Mucosa of rectum (tissue), 2 donors: ENCODE measurements at regions not wholly inside any gene's neighbourhood (a gene's known extent, or its start where the extent isn't known, plus 50 kb on each side); places are given as distances from the start of the nearest gene placed in this dataset.
"Not testable (repeated sequence)": the region's sequence is repeated elsewhere in the genome, so short reads cannot be mapped to it uniquely, and the experiment has no call there.

ENCODE experiments used
- H3K27ac ChIP-seq, 2 donors: one replicate each; pipeline ENCODE4 v1.7.0; 2013; ENCODE audit warnings: inconsistent platforms in 2 of 2, low read depth in 2 of 2, low read length in 2 of 2
- H3K27me3 ChIP-seq, 2 donors: one replicate each; pipeline ENCODE4 v1.7.0; 2013; ENCODE audit warnings: low read length in 2 of 2; ENCODE audit not compliant: control insufficient read depth in 2 of 2, insufficient read depth in 2 of 2
- H3K36me3 ChIP-seq, 2 donors: one replicate each; pipeline ENCODE4 v1.7.0; 2013; ENCODE audit warnings: low read length in 2 of 2; ENCODE audit not compliant: control insufficient read depth in 2 of 2, insufficient read depth in 2 of 2
- H3K4me1 ChIP-seq, 2 donors: one replicate each; pipeline ENCODE4 v1.7.0; 2013; ENCODE audit warnings: low read length in 2 of 2, mild to moderate bottlenecking in 1 of 2; ENCODE audit not compliant: control insufficient read depth in 2 of 2, insufficient read depth in 2 of 2
- H3K4me3 ChIP-seq, 2 donors: one replicate each; pipeline ENCODE4 v1.7.0; 2013; ENCODE audit warnings: low read length in 2 of 2
- H3K9ac ChIP-seq, 2 donors: one replicate each; pipeline ENCODE4 v1.7.0; 2013; ENCODE audit warnings: low read length in 2 of 2, low read depth in 1 of 2, mild to moderate bottlenecking in 1 of 2
- H3K9me3 ChIP-seq, 2 donors: one replicate each; pipeline ENCODE4 v1.7.0; 2013; ENCODE audit warnings: low read length in 2 of 2; ENCODE audit not compliant: control insufficient read depth in 2 of 2
- donor health status: healthy.
- donor health status: Normal muscosa, but diverticular disease.

DNA sequence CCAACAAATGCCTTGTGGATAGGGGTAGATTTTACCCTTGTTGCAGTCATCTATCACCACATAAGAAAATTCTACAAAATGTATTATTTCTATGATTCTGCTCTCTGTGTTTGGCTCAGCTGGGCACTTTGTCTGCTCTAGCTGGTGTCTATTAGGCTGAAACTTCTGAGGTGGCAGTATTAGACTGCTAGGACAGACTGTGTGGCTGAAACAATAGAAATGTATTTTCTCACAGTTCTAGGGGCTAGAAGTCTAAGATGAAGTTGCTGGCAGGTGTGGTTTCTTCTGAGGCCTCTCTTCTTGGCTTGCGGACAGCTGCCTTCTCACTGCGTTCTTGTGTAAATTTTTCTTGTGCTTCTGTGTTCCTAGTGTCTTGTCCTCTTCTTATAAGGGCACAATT lies 1139.6 kb upstream of the LRRTM3 start:
- H3K9ac ChIP-seq, result no peak overlapping the region
- no peaks in the 10 kb centered on the region for H3K4me1 ChIP-seq
- no peaks in the 10 kb centered on the region for H3K36me3 ChIP-seq
- H3K27me3 ChIP-seq, result no peaks in the 10 kb centered on the region
- H3K9me3 ChIP-seq, result no peaks in the 10 kb centered on the region
- H3K27ac ChIP-seq, result no peak overlapping the region
- H3K4me3 ChIP-seq, result no peak overlapping the region

DNA sequence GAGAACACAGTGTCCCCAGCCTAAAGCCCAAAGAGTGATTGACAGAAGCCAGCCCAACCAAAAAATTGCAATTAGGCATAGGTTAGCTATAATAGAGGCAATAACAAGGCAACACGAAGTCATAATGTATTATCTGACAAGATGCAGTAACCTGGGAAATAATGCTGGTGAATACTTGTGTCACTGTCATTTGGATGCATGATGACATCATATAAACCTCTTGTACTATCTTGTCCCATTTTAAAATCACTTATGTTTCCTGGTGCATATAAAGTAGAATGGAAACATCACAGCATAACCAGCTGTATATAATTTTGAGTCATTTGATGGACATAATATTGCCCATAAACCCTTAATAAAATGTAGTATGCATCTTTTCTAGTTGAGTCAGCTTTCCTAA lies 1138.3 kb upstream of the LRRTM3 start:
- no peaks in the 10 kb centered on the region for H3K27me3 ChIP-seq
- H3K27ac ChIP-seq, result no peak overlapping the region
- H3K4me3 ChIP-seq, result no peak overlapping the region
- H3K36me3 ChIP-seq, result no peaks in the 10 kb centered on the region
- peaks cover 0 to 3% of the 10 kb centered on the region in 2 donors for H3K4me1 ChIP-seq
- H3K9me3 ChIP-seq, result no peaks in the 10 kb centered on the region
- H3K9ac ChIP-seq, result no peak overlapping the region

DNA sequence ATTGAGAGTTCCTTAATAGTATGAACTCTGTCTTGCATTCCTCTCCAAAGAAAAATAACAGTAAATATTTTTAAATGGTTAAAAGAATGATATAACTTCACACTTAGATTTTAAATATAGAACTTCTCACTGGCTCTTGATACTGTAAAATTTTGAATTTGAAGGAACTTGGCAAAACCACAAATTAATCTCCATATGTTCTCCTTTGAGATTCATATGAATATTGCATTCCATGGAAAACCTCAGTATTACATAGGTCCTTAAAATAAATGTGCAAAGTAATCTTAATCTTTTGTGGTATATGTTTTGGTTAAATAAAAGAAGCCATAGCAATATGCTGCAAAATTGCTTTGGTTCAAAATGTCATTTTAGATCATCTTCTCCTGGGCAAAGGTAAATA lies 1137.6 kb upstream of the LRRTM3 start:
- H3K27ac ChIP-seq, result no peak overlapping the region
- H3K9ac ChIP-seq, result no peak overlapping the region
- no peak overlapping the region for H3K4me3 ChIP-seq
- H3K4me1 ChIP-seq, result peaks cover 2 to 3% of the 10 kb centered on the region in 2 donors
- H3K27me3 ChIP-seq, result no peaks in the 10 kb centered on the region
- no peaks in the 10 kb centered on the region for H3K9me3 ChIP-seq
- no peaks in the 10 kb centered on the region for H3K36me3 ChIP-seq

DNA sequence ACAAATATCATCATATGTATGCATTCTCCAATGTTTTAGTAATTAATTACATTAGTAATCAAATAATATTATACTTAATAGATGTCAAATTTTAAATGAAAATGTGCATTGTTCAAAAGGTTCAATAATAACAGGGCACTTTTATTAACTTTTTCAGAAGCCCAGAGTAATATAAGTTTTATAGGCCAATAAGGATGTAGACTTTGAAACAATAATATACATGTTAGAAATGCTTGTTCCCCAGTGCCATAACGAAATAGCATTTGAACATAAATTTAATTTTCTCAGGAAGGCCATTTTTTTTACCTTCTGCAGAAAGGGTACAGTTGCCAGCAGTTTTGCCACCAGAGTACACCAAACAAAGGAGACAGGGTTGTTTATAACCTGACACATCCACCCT lies 1133.9 kb upstream of the LRRTM3 start:
- Histone ChIP-seq H3K27ac (no peak overlapping the region), H3K9ac (no peak overlapping the region), H3K4me3 (no peak overlapping the region), H3K36me3 (no peaks in the 10 kb centered on the region), H3K9me3 (no peaks in the 10 kb centered on the region), H3K27me3 (no peaks in the 10 kb centered on the region), H3K4me1 (peaks cover 3 to 18% of the 10 kb centered on the region in 2 donors)

DNA sequence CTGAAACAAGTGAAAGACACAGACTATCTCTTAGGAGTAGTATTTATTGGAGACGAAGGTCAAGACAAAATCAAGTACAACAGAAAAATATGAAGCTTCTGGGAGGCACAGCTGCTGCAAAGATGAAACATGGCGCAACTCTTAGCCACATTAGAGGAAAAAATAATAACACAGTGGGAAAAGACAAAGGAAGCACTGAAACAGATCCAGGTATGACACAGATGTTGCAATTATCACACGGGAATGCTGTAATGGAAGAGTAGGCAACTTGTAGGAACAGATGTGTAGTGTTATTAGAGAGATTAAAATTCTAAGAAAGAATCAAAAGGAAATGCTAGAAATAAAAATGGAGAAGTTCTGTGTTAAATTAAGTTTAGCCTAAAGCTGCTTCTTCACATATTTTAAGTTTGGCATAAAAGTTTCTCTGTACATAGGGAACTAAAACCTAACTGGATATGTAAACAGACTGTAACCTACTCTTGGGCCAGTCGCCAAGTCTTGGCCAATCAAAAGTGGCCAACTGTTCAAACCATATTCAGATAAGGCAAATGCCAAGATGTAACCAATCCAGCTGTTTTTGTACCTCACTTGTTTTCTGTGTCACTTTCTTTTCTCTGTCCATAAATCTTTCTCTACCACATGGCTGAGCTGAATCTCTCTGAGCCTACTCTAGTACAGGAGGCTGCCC lies 1132.0 kb upstream of the LRRTM3 start:
- Histone ChIP-seq H3K4me1 (peaks cover 3 to 18% of the 10 kb centered on the region in 2 donors), H3K36me3 (no peaks in the 10 kb centered on the region), H3K4me3 (no peak overlapping the region), H3K27ac (no peak overlapping the region), H3K27me3 (no peaks in the 10 kb centered on the region), H3K9me3 (no peaks in the 10 kb centered on the region), H3K9ac (no peak overlapping the region)

DNA sequence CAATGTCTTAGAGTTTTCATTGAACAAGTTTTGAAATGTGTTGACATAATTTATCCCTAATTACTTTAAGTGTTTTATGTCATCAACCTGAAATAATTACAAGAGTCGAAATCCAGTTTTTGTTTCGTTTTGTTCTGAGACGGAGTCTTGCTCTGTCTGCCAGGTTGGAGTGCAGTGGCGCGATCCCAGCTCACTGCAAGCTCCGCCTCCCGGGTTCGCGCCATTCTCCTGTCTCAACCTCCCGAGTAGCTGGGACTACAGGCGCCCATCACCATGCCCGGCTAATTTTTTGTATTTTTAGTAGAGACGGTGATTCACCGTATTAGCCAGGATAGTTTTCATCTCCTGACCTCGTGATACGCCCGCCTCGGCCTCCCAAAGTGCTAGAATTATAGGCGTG lies 1131.0 kb upstream of the LRRTM3 start:
- peaks cover 3 to 18% of the 10 kb centered on the region in 2 donors for H3K4me1 ChIP-seq
- not testable (repeated sequence) for H3K27me3 ChIP-seq, H3K36me3 ChIP-seq, H3K9me3 ChIP-seq, H3K4me3 ChIP-seq, H3K27ac ChIP-seq, H3K9ac ChIP-seq

DNA sequence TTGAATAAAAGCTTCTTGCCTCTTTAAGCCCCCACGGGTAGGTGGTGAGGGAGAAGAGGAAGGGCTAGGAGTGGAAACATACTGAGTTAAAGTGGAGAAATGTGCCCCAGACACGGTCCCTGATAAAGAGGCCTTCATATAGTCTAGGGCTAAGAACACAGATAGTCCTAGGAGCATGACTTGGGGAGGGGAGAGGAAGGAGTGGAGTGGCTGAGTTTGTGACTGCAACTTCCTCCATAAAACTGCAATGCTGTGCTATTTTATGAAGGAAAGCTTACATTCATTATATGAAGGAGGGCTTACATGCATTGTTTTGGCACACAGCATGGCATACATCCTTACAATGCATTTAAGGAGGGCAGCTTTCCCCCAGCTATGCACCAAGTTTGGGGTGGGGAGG lies 1129.4 kb upstream of the LRRTM3 start:
- Histone ChIP-seq H3K9ac (no peak overlapping the region), H3K4me1 (peaks cover 3 to 18% of the 10 kb centered on the region in 2 donors), H3K9me3 (no peaks in the 10 kb centered on the region), H3K4me3 (no peak overlapping the region), H3K27me3 (no peaks in the 10 kb centered on the region), H3K36me3 (no peaks in the 10 kb centered on the region), H3K27ac (no peak overlapping the region)

DNA sequence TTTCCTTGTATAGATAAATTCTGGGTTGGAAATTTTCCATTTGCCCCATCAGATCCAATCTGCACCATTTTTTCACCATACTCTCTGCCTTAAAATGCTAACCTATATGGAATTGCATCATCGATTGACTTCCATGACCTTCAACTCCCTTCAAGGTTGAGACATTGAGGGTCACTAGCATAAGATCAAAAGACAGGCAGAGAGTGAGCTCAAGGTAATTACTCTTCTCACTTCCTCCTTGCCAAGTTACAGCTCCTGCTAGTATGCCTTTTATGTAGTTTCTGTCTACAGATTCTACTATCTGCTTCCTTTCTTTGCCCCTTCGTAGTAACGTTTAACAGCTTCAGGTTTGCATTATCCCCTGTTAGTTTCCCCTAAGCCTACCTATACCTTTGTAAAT lies 1127.7 kb upstream of the LRRTM3 start:
- H3K36me3 ChIP-seq, result no peaks in the 10 kb centered on the region
- peaks cover 2 to 15% of the 10 kb centered on the region in 2 donors for H3K4me1 ChIP-seq
- H3K9ac ChIP-seq, result no peak overlapping the region
- H3K27ac ChIP-seq, result no peak overlapping the region
- H3K4me3 ChIP-seq, result no peak overlapping the region
- no peaks in the 10 kb centered on the region for H3K9me3 ChIP-seq
- H3K27me3 ChIP-seq, result no peaks in the 10 kb centered on the region

DNA sequence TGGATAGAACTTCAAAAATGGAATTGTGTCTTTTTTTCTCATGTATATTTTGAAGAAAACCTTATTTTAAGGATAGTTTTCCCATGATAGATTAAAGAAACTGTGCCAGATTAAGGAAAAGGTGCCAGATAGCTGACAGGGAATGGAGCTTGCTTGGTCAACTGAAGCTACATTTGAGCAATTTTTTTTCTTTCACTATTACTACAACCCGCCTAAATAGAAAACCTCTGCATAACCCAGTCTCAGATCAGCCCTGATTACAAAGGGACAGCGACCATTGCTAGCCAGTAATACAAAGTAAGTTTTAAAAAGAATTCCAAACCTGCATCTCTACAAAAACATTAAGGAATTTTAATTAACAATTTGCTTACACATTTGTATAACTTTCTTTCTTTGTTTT lies 1123.4 kb upstream of the LRRTM3 start:
- Histone ChIP-seq H3K4me3 (no peak overlapping the region), H3K9ac (no peak overlapping the region), H3K36me3 (no peaks in the 10 kb centered on the region)

DNA sequence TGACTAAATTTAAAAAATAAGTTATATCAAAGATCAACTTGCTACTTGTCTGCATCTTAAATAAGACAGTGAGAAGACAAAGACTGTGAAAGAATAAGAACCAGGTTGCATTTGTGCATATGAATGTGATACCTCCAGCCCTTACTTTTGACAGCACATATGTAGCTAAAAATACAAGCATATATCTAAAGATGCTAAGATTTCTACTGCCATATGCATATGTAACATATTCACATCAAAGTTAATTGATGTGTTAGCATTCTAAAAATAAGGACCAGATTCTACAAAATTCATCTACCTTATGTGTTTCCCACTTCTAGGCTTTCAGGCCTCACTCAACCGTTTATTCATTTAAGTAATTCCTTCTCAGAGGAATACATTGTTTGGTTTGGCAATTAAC lies 1120.3 kb upstream of the LRRTM3 start:
- Histone ChIP-seq H3K27ac (no peak overlapping the region), H3K36me3 (no peaks in the 10 kb centered on the region), H3K27me3 (no peaks in the 10 kb centered on the region), H3K9ac (no peak overlapping the region), H3K9me3 (no peaks in the 10 kb centered on the region), H3K4me1 (no peaks in the 10 kb centered on the region), H3K4me3 (no peak overlapping the region)

More for the DNA sequence above, 1123.4 kb upstream of the LRRTM3 start:
- Histone ChIP-seq H3K27ac (no peak overlapping the region), H3K4me1 (no peaks in the 10 kb centered on the region), H3K27me3 (no peaks in the 10 kb centered on the region), H3K9me3 (no peaks in the 10 kb centered on the region)

DNA sequence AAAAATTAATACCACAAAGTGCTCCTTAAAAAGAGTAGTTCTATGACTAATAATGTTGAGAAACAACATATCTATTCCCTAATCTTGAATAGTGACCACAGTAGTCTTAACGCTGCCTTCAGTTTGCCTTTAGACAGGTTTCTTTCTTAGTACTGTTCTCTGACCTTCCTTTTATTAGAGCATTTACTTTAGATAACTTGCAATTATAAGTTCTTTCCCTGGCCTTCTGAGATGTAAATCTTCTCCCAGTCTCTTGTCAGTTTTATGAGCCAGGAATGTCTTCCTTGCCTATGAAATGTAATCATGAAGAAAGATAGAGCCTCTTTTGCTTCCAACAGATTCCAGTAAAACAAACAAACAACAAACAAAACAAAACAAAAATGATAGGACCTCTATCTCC lies 1119.8 kb upstream of the LRRTM3 start:
- Histone ChIP-seq H3K36me3 (no peaks in the 10 kb centered on the region), H3K4me3 (no peak overlapping the region), H3K9me3 (no peaks in the 10 kb centered on the region), H3K4me1 (no peaks in the 10 kb centered on the region), H3K27ac (no peak overlapping the region), H3K9ac (no peak overlapping the region), H3K27me3 (no peaks in the 10 kb centered on the region)
